ENCODE measurements at regions not wholly inside any gene's neighbourhood (a gene's known extent, or its start where the extent isn't known, plus 50 kb on each side); places are given as distances from the start of the nearest gene placed in this dataset.

DNA sequence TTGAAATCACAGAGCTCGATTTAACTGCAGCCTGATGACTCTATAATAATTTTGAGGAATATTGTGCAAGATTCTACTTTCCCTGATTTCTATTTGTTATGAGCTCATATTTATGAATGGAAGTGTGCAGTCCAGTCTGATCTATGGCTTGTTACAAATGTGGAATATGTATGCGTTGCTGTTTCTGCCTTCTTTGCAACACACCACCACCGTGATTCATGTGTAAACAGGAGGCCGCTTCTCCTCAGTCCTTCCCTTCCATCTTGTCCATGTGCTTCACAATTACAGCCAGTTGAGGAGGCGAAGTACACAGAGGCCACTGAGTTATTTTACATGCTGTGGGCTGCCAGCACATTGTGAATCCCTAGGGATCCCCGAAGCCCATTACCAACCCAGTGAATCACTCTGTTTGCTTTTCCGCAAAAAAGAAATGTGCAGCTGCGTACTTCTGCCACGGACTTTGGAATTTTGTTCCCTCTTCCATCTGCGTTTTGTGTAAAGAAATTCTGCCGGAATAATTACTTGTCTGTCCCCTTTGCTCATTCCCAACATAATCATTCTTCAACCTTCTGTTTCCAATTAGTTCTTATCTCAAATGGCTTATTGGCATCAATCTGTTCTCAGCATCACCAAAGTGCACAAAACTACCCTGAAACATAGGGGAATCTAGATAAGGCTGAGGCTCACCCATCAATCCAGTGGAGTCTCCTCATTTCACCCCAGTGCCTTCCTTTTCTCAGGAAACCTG is 551.6 kb upstream of the CITED2 start:
- no peak for DNase-seq
- in situ Hi-C loops (cut with MboI; ENCODE audit: low sequenced_read_pairs in 4 of 4): no loop called here
- intact Hi-C loops (cut with DNase I; ENCODE audit: low total_unique reads): no loop called here
- H3K27ac ChIP-seq: no peak overlapping the region
- TF ChIP-seq CTCF (IDR thresholded peaks at IDR 0.05 in 4 of 5, conservative IDR thresholded peaks at IDR 0.05 in 1 of 5): no peak
- TF ChIP-seq POLR2A (IDR thresholded peaks at IDR 0.05): no peak
- H3K9me3 ChIP-seq: no peaks in the 10 kb centered on the region
- peaks cover 0 to 5% of the 10 kb centered on the region in 2 donors for H3K4me1 ChIP-seq
- no peak overlapping the region for H3K4me3 ChIP-seq
- no peaks in the 10 kb centered on the region for H3K27me3 ChIP-seq
- H3K36me3 ChIP-seq: no peaks in the 10 kb centered on the region
- peak in 1 of 2 donors; percentile 30 for ATAC-seq

GRCh38 chr6:139923964-139924475 is 549.6 kb upstream of the CITED2 start:
- Histone ChIP-seq H3K4me3 (no peak overlapping the region), H3K4me1 (peaks cover 0 to 5% of the 10 kb centered on the region in 2 donors), H3K36me3 (no peaks in the 10 kb centered on the region), H3K27ac (no peak overlapping the region), H3K27me3 (no peaks in the 10 kb centered on the region), H3K9me3 (no peaks in the 10 kb centered on the region)
- no peak for DNase-seq
- intact Hi-C loops (cut with DNase I; ENCODE audit: low total_unique reads) (no loop called here), in situ Hi-C loops (cut with MboI; ENCODE audit: low sequenced_read_pairs in 4 of 4) (no loop called here)
- TF ChIP-seq CTCF (IDR thresholded peaks at IDR 0.05 in 4 of 5, conservative IDR thresholded peaks at IDR 0.05 in 1 of 5): no peak
- no peak for TF ChIP-seq POLR2A (IDR thresholded peaks at IDR 0.05)
- ATAC-seq: no peak

DNA sequence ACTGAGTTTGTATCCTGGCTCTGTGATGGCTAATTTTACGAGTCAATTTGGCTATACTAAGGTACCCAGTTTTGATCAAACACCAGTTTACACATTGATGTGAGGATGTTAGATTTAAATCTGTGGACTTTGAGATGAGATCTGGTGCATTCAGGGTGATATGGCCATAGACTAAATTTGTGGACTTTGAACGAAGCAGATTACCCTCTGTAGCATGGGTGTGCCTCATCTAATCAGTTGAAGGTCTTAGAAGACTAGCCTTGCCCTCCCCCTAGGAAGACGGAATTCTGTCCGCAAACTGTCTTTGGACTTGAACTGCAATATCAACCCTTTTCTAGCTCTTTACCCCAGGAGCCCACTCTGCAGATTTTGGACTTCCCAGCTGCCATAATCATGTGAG is 547.8 kb upstream of the CITED2 start:
- H3K36me3 ChIP-seq: no peaks in the 10 kb centered on the region
- H3K4me1 ChIP-seq: peaks cover 0 to 5% of the 10 kb centered on the region in 2 donors
- no peaks in the 10 kb centered on the region for H3K9me3 ChIP-seq
- in situ Hi-C loops (cut with MboI; ENCODE audit: low sequenced_read_pairs in 4 of 4): no loop called here
- no peak overlapping the region for H3K27ac ChIP-seq
- H3K27me3 ChIP-seq: no peaks in the 10 kb centered on the region
- intact Hi-C loops (cut with DNase I; ENCODE audit: low total_unique reads): no loop called here
- TF ChIP-seq CTCF (IDR thresholded peaks at IDR 0.05 in 4 of 5, conservative IDR thresholded peaks at IDR 0.05 in 1 of 5): no peak
- no peak for TF ChIP-seq POLR2A (IDR thresholded peaks at IDR 0.05)
- no peak overlapping the region for H3K4me3 ChIP-seq
- DNase-seq (no peak), ATAC-seq (no peak)

DNA sequence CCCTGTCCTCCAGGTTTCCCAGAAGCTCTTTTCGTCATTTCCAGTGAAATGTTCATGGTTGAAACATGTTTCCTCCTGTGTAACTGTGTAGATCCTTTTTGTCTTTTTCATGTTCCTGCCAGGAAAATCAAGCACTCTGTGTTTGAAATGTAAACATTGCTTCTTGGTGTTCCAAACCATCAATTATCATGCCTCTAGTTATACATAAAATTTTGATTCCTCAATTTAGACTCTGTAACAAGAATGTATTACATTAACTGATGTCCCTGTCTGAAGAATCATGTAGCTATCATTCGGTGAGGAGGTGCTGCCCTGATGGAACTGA is 546.3 kb upstream of the CITED2 start:
- no peak for DNase-seq
- in situ Hi-C loops (cut with MboI; ENCODE audit: low sequenced_read_pairs in 4 of 4): no loop called here
- H3K4me1 ChIP-seq: no peaks in the 10 kb centered on the region
- no peaks in the 10 kb centered on the region for H3K27me3 ChIP-seq
- intact Hi-C loops (cut with DNase I; ENCODE audit: low total_unique reads): no loop called here
- no peak overlapping the region for H3K27ac ChIP-seq
- TF ChIP-seq CTCF (IDR thresholded peaks at IDR 0.05 in 4 of 5, conservative IDR thresholded peaks at IDR 0.05 in 1 of 5) (no peak), POLR2A (IDR thresholded peaks at IDR 0.05) (no peak)
- no peaks in the 10 kb centered on the region for H3K9me3 ChIP-seq
- ATAC-seq: no peak
- no peak overlapping the region for H3K4me3 ChIP-seq
- no peaks in the 10 kb centered on the region for H3K36me3 ChIP-seq
